DND-41 (cell line): ENCODE measurements at regions not wholly inside any gene's neighbourhood (a gene's known extent, or its start where the extent isn't known, plus 50 kb on each side); places are given as distances from the start of the nearest gene placed in this dataset.

Source experiments
- ATAC-seq: fragments of 200-7000 bp; cut with Tn5 transposase; 3 replicates; pipeline ENCODE4 v1.9.1; 2021; ENCODE audit warnings: low read depth; ENCODE audit not compliant: insufficient read depth
- DNase-seq: peaks from one replicate; pipeline ENCODE4 v3.0.0-alpha.2; 2020
- H2AFZ ChIP-seq: 2 replicates; pipeline ENCODE4 v1.6.0; 2012; ENCODE audit warnings: low read depth, low read length
- H3K27ac ChIP-seq: 2 replicates; pipeline ENCODE4 v1.5.1; 2012; ENCODE audit warnings: low read length, inconsistent platforms
- H3K27me3 ChIP-seq: fragments of 200-600 bp; sonication (generic); 2 replicates; pipeline ENCODE4 v1.6.0; 2012; ENCODE audit warnings: low read length, mild to moderate bottlenecking, inconsistent platforms; ENCODE audit not compliant: insufficient read depth, poor library complexity
- H3K36me3 ChIP-seq: 2 replicates; pipeline ENCODE4 v1.5.1; 2012; ENCODE audit warnings: low read length, inconsistent platforms; ENCODE audit not compliant: insufficient read depth
- H3K4me1 ChIP-seq: 2 replicates; pipeline ENCODE4 v1.5.1; 2012; ENCODE audit warnings: mild to moderate bottlenecking, low read length; ENCODE audit not compliant: insufficient read depth
- H3K4me2 ChIP-seq: 2 replicates; pipeline ENCODE4 v1.6.0; 2012; ENCODE audit warnings: mild to moderate bottlenecking, moderate library complexity, low read length, inconsistent platforms; ENCODE audit not compliant: insufficient read depth
- H3K4me3 ChIP-seq, 2 experiments: fragments of 200-600 bp in 1 of 2; shearing (Covaris generic) in 1 of 2; 2 replicates each; pipeline ENCODE4 v1.5.1; 2012 to 2016; ENCODE audit warnings: inconsistent platforms in 2 of 2, low read length in 2 of 2, mild to moderate bottlenecking in 2 of 2, low read depth in 1 of 2, moderate library complexity in 1 of 2
- H3K79me2 ChIP-seq: 2 replicates; pipeline ENCODE4 v1.6.0; 2012; ENCODE audit warnings: low read length, inconsistent platforms; ENCODE audit not compliant: insufficient read depth
- H3K9ac ChIP-seq: 2 replicates; pipeline ENCODE4 v1.6.0; 2012; ENCODE audit warnings: low read depth, mild to moderate bottlenecking, inconsistent platforms, low read length, moderate library complexity
- H3K9me3 ChIP-seq: 2 replicates; pipeline ENCODE4 v1.5.1; 2012; ENCODE audit warnings: low read length, moderate library complexity, mild to moderate bottlenecking, inconsistent platforms; ENCODE audit not compliant: insufficient read depth, severe bottlenecking
- H4K20me1 ChIP-seq: 2 replicates; pipeline ENCODE4 v1.6.0; 2012; ENCODE audit warnings: low read length; ENCODE audit not compliant: insufficient read depth
- CTCF ChIP-seq: IDR thresholded peaks from 2 replicates; pipeline ENCODE4 v1.5.1; 2012; ENCODE audit warnings: borderline replicate concordance, low read length, moderate library complexity, mild to moderate bottlenecking; ENCODE audit not compliant: poor library complexity, severe bottlenecking; ENCODE audit errors: extremely low read depth
- EZH2 ChIP-seq: IDR thresholded peaks from 3 replicates; pipeline ENCODE4 v1.6.1; 2012; ENCODE audit warnings: borderline replicate concordance, low read depth, mild to moderate bottlenecking, moderate library complexity, low read length, inconsistent platforms; ENCODE audit not compliant: severe bottlenecking

GRCh38 chr4:34572026-34572425 lies 1672.3 kb downstream of the ARAP2 start:
- ATAC-seq (no peak), DNase-seq (no peak)
- Histone ChIP-seq H3K27me3 (no peaks in the 10 kb centered on the region), H3K4me3 (no peak overlapping the region), H2AFZ (no peak overlapping the region), H3K9ac (no peak overlapping the region), H4K20me1 (no peaks in the 10 kb centered on the region), H3K4me1 (no peaks in the 10 kb centered on the region), H3K4me2 (no peak overlapping the region), H3K9me3 (no peaks in the 10 kb centered on the region), H3K36me3 (no peaks in the 10 kb centered on the region), H3K27ac (no peak overlapping the region), H3K79me2 (no peaks in the 10 kb centered on the region)
- TF ChIP-seq CTCF (no peak), EZH2 (no peak)

GRCh38 chr4:34615315-34615714 lies 1629.0 kb downstream of the ARAP2 start:
- TF ChIP-seq EZH2 (no peak), CTCF (no peak)
- Histone ChIP-seq H3K79me2 (no peaks in the 10 kb centered on the region), H3K36me3 (no peaks in the 10 kb centered on the region), H3K4me1 (no peaks in the 10 kb centered on the region), H2AFZ (no peak overlapping the region), H3K4me3 (no peak overlapping the region), H3K4me2 (no peak overlapping the region), H3K9me3 (no peaks in the 10 kb centered on the region), H3K27me3 (no peaks in the 10 kb centered on the region), H4K20me1 (no peaks in the 10 kb centered on the region), H3K27ac (no peak overlapping the region), H3K9ac (no peak overlapping the region)
- DNase-seq, result no peak
- ATAC-seq, result no peak

GRCh38 chr4:34619531-34620162 lies 1624.7 kb downstream of the ARAP2 start:
- DNase-seq, result no peak

More at GRCh38 chr4:34619531-34620162, 1624.7 kb downstream of the ARAP2 start:
- Histone ChIP-seq H3K4me1 (no peaks in the 10 kb centered on the region), H3K9ac (no peak overlapping the region), H3K79me2 (no peaks in the 10 kb centered on the region), H3K27ac (no peak overlapping the region), H3K4me3 (no peak overlapping the region), H2AFZ (no peak overlapping the region), H3K4me2 (no peak overlapping the region), H3K36me3 (no peaks in the 10 kb centered on the region), H3K27me3 (no peaks in the 10 kb centered on the region), H3K9me3 (no peaks in the 10 kb centered on the region), H4K20me1 (no peaks in the 10 kb centered on the region)
- ATAC-seq, result no peak
- TF ChIP-seq EZH2 (no peak), CTCF (no peak)
